Gastroesophageal sphincter (tissue), 3 donors: ENCODE measurements at regions not wholly inside any gene's neighbourhood (a gene's known extent, or its start where the extent isn't known, plus 50 kb on each side); places are given as distances from the start of the nearest gene placed in this dataset.

ENCODE experiments used
- CTCF ChIP-seq, 4 experiments: fragments of 200-600 bp in 2 of 4; fragments of 450-650 bp in 2 of 4; sonication (generic) in 1 of 4; IDR thresholded peaks; one replicate each; pipeline ENCODE4 v1.5.1; 2017 to 2019; ENCODE audit warnings: antibody characterized with exemption in 4 of 4, mild to moderate bottlenecking in 2 of 4, moderate library complexity in 2 of 4
- POLR2A ChIP-seq, 2 donors: fragments of 450-650 bp; IDR thresholded peaks; one replicate each; pipeline ENCODE4 v1.6.1; 2017; ENCODE audit warnings: antibody characterized with exemption in 2 of 2, mild to moderate bottlenecking in 2 of 2, moderate library complexity in 1 of 2
- POLR2AphosphoS5 ChIP-seq: sonication (generic); formaldehyde crosslinking; IDR thresholded peaks from one replicate; pipeline ENCODE4 v1.6.1; 2017; ENCODE audit warnings: antibody characterized with exemption

- TF ChIP-seq CTCF (IDR thresholded peaks at IDR 0.05) (no peak), POLR2AphosphoS5 (no peak), POLR2A (IDR thresholded peaks at IDR 0.05) (no peak)
These were observed 163.5 kb downstream of the PWWP3B start for GRCh38 chrX:106331606-106332005.
